LNCAP (cell line): ENCODE measurements at regions not wholly inside any gene's neighbourhood (a gene's known extent, or its start where the extent isn't known, plus 50 kb on each side); places are given as distances from the start of the nearest gene placed in this dataset.

Source experiments
- CTCF ChIP-seq: fragments of 450-650 bp; IDR thresholded peaks from 2 replicates; pipeline ENCODE4 v1.5.1; 2017; ENCODE audit warnings: mild to moderate bottlenecking

GRCh38 chr13:50226515-50227155, 211.4 kb downstream of the KCNRG start:
- no peak for TF ChIP-seq CTCF

GRCh38 chr13:50227361-50227760, 212.1 kb downstream of the KCNRG start:
- TF ChIP-seq CTCF, result no peak

GRCh38 chr13:50228527-50228926, 213.3 kb downstream of the KCNRG start:
- no peak for TF ChIP-seq CTCF

- TF ChIP-seq CTCF, result no peak
Observed at GRCh38 chr13:50229960-50230661, 214.9 kb downstream of the KCNRG start.

GRCh38 chr13:50230662-50230978, 215.4 kb downstream of the KCNRG start:
- no peak for TF ChIP-seq CTCF

- no peak for TF ChIP-seq CTCF
Observed at GRCh38 chr13:50235604-50236342, 220.5 kb downstream of the KCNRG start.

- TF ChIP-seq CTCF, result no peak
Observed at GRCh38 chr13:50236898-50237318, 221.7 kb downstream of the KCNRG start.
